Left ventricle myocardium inferior (tissue), 1 donor: ENCODE measurements at regions not wholly inside any gene's neighbourhood (a gene's known extent, or its start where the extent isn't known, plus 50 kb on each side); places are given as distances from the start of the nearest gene placed in this dataset.

ENCODE experiments used
- DNase-seq: peaks from one replicate; pipeline ENCODE4 v3.0.0-alpha.2; 2020
- H3K27ac ChIP-seq: fragments of 200-600 bp; replicated peaks from 2 replicates; pipeline ENCODE4 v1.8.0; 2021
- H3K27me3 ChIP-seq: fragments of 200-600 bp; 2 replicates; pipeline ENCODE4 v1.8.0; 2021; ENCODE audit warnings: low read depth
- H3K36me3 ChIP-seq: fragments of 200-600 bp; 2 replicates; pipeline ENCODE4 v1.8.0; 2021
- H3K4me1 ChIP-seq: fragments of 200-600 bp; 2 replicates; pipeline ENCODE4 v1.8.0; 2021
- H3K4me3 ChIP-seq: fragments of 200-600 bp; 2 replicates; pipeline ENCODE4 v1.8.0; 2021; ENCODE audit warnings: mild to moderate bottlenecking, moderate library complexity
- H3K9me3 ChIP-seq: fragments of 200-600 bp; replicated peaks from 2 replicates; pipeline ENCODE4 v1.8.0; 2021
- intact Hi-C: fragments of 100-400 bp; cut with micrococcal nuclease; formaldehyde crosslinking; loops from one replicate; pipeline ENCODE4 v1.11.0; 2022
- TF ChIP-seq, protein P1 (sequence below): fragments of 200-600 bp; IDR thresholded peaks from 2 replicates; pipeline ENCODE4 v1.8.0; 2021; ENCODE audit warnings: antibody characterized with exemption, mild to moderate bottlenecking, borderline replicate concordance
- donor health status: DM: no; HTN: yes; CAD: no; lungs with severe emphysema.

DNA sequence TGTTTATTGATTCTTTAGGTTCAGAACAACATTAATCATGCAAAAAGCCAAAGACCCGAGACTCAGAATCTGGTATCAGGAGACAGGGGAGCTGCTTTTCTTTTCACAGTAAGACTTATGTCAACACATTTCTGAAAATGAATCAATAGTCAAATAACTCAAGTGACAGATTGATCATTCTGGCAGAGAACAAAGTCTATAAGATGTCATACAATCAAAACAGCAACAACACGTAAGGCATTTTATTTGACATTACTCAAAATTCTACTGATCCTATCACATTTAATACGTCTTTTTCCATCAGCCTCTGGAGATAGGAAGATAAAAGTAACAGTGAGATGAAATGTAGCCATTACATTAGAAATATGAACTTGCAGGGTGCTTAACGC is 93.4 kb upstream of the EEF1E1 start:
- H3K27me3 ChIP-seq = peaks cover 16% of the 10 kb centered on the region
- intact Hi-C loops = no loop called here

DNA sequence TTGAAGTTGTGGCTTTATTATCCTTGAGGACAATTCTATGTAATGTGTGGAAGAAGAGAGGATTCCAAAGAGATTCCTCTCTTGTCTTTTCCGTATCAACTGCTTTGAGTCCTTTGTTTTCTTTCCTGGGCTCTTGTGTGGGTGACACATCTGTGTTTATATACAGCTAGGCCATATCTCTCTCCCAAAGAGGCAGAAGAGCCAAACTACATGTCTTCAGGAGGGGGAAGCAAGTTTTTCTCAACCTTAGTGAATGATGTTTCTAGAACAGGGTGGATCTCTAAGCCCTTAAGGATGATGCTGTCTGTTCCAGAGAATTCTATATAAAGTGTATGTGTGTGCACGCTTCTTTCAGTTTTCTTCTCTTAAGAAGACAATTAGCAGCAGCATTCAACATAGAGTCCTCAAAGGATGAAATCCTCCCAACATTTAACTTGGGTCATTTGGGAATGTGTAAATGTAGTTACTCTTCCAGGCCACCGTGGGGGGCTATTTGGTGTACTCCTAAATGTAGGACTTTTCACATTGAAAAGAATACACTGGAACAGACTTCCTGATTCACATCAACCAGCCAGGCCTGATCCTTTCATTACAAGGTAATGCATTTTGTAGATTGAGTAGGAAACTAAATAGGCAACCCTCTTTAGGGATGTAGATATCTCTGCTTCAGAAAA is 92.8 kb upstream of the EEF1E1 start:
- H3K9me3 ChIP-seq = no peaks in the 10 kb centered on the region
- TF ChIP-seq, protein P1, sequence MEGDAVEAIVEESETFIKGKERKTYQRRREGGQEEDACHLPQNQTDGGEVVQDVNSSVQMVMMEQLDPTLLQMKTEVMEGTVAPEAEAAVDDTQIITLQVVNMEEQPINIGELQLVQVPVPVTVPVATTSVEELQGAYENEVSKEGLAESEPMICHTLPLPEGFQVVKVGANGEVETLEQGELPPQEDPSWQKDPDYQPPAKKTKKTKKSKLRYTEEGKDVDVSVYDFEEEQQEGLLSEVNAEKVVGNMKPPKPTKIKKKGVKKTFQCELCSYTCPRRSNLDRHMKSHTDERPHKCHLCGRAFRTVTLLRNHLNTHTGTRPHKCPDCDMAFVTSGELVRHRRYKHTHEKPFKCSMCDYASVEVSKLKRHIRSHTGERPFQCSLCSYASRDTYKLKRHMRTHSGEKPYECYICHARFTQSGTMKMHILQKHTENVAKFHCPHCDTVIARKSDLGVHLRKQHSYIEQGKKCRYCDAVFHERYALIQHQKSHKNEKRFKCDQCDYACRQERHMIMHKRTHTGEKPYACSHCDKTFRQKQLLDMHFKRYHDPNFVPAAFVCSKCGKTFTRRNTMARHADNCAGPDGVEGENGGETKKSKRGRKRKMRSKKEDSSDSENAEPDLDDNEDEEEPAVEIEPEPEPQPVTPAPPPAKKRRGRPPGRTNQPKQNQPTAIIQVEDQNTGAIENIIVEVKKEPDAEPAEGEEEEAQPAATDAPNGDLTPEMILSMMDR = no peak
- peaks cover 18% of the 10 kb centered on the region for H3K27me3 ChIP-seq
- H3K4me1 ChIP-seq = no peaks in the 10 kb centered on the region
- H3K36me3 ChIP-seq = no peaks in the 10 kb centered on the region
- intact Hi-C loops = no loop called here
- no peak overlapping the region for H3K4me3 ChIP-seq
- DNase-seq = no peak
- H3K27ac ChIP-seq = no peak overlapping the region

More for the DNA sequence above, 93.4 kb upstream of the EEF1E1 start:
- Histone ChIP-seq H3K27ac (no peak overlapping the region), H3K4me3 (no peak overlapping the region), H3K9me3 (no peaks in the 10 kb centered on the region), H3K36me3 (no peaks in the 10 kb centered on the region), H3K4me1 (no peaks in the 10 kb centered on the region)
- no peak for DNase-seq
- TF ChIP-seq, protein P1 = no peak

DNA sequence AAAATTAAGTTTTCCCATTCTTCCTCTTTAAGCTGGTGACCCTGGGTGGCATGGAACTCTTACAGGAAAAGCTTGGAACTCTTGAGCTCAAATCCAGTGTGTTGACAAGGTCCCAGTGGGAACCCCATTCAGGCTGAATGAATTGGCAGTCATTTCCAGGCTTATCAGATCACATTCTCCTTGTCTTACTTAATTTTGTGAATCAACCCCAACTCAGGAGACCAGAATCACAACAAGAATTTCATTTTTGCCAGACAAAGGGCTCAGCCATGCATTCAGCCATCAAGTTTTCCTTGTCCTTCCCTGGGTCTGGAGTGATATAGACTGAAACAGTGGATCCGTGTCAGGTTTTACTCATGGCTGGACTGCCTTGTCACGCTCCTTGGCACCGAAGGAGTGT is 92.1 kb upstream of the EEF1E1 start:
- no peak overlapping the region for H3K4me3 ChIP-seq
- peaks cover 22% of the 10 kb centered on the region for H3K27me3 ChIP-seq
- no peak for DNase-seq
- intact Hi-C loops = no loop called here
- no peaks in the 10 kb centered on the region for H3K4me1 ChIP-seq
- no peaks in the 10 kb centered on the region for H3K9me3 ChIP-seq
- H3K36me3 ChIP-seq = no peaks in the 10 kb centered on the region
- no peak overlapping the region for H3K27ac ChIP-seq
- TF ChIP-seq, protein P1 = no peak

DNA sequence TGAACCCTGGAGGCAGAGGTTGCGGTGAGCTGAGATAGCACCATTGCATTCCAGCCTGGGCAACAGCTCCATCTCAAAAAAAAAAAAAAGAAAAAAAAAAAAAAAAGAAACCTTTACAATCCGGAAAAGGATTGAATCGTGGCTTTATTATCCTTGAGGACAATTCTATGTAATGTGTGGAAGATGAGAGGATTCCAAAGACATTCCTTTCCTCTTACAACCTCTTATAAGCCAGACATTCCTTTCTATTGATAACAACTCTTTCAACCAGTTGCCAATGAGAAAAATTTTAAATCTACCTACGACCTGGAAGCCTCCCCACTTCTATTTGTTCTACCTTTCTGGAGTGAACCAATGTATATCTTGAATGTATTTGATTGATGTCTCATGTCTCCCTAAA is 91.2 kb upstream of the EEF1E1 start:
- H3K9me3 ChIP-seq = no peaks in the 10 kb centered on the region
- no peaks in the 10 kb centered on the region for H3K36me3 ChIP-seq
- H3K27ac ChIP-seq = no peak overlapping the region
- DNase-seq = no peak
- H3K27me3 ChIP-seq = peaks cover 22% of the 10 kb centered on the region
- H3K4me1 ChIP-seq = no peaks in the 10 kb centered on the region
- TF ChIP-seq, protein P1 = no peak
- no peak overlapping the region for H3K4me3 ChIP-seq
- intact Hi-C loops = no loop called here

DNA sequence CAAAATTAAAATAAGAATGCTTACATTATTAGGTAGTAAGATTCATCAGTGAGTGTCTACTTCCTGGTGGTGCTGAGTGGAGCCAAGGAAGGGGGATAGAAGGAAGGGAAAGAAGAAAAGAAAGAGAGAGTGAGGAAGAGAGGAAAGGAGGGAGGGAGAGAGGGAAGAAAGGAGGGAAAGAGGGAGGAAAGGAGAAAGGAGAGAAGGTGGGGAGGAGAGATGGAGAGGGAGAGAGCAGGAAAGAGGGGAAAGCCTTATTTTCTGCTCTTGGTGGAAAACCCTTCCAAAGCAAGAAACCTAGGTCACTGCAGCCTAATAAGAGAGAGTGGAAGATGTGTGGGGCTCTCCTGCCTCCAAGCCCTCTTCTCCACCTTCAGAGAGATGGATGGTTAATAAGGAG is 90.2 kb upstream of the EEF1E1 start:
- H3K9me3 ChIP-seq = no peaks in the 10 kb centered on the region
- H3K36me3 ChIP-seq = no peaks in the 10 kb centered on the region
- no peak for DNase-seq
- H3K27ac ChIP-seq = no peak overlapping the region
- intact Hi-C loops = no loop called here
- peaks cover 22% of the 10 kb centered on the region for H3K27me3 ChIP-seq
- no peaks in the 10 kb centered on the region for H3K4me1 ChIP-seq
- TF ChIP-seq, protein P1 = no peak
- H3K4me3 ChIP-seq = no peak overlapping the region

DNA sequence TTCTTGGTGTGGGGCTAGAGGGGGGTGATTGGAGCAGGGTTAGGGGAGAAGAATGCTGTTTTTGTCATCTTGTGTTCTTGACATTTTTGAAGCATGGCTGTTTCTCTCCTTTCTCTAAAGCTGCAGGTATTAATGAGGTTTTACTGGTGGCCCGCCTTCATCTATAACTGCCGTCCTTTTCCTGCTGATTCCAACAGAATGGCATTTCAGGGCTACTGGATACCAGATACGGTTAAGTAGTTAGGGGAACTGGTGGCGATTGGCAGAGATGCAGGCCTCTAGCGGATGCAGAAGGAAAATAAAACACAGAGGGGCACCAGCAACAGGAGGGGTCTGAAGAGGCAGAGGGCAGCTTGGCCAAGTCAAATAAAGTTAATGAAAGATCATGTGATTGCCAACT is 89.7 kb upstream of the EEF1E1 start:
- Histone ChIP-seq H3K4me3 (no peak overlapping the region), H3K27ac (no peak overlapping the region), H3K9me3 (no peaks in the 10 kb centered on the region), H3K27me3 (peaks cover 22% of the 10 kb centered on the region), H3K36me3 (no peaks in the 10 kb centered on the region), H3K4me1 (no peaks in the 10 kb centered on the region)
- intact Hi-C loops = no loop called here
- TF ChIP-seq, protein P1 = no peak
- DNase-seq = no peak
